ENCODE measurements at regions not wholly inside any gene's neighbourhood (a gene's known extent, or its start where the extent isn't known, plus 50 kb on each side); places are given as distances from the start of the nearest gene placed in this dataset.
A peak's percentile ranks its signal among the peaks of the same experiment; 100 is the strongest.
"Not testable (repeated sequence)": the region's sequence is repeated elsewhere in the genome, so short reads cannot be mapped to it uniquely, and the experiment has no call there.

- not testable (repeated sequence) for DNase-seq (ENCODE audit: low read depth, low spot score)
Measured at GRCh38 chr6:26799903-26800633, 140.5 kb upstream of the ZNF322 start.

- not testable (repeated sequence) for DNase-seq (ENCODE audit: low read depth, low spot score)
Measured at GRCh38 chr6:26803762-26804161, 144.2 kb upstream of the ZNF322 start.

GRCh38 chr6:26811486-26812116 lies 152.1 kb upstream of the ZNF322 start:
- not testable (repeated sequence) for DNase-seq (ENCODE audit: low read depth, low spot score)

GRCh38 chr6:26818640-26819225 lies 159.2 kb upstream of the ZNF322 start:
- DNase-seq (ENCODE audit: low read depth, low spot score), result not testable (repeated sequence)

- not testable (repeated sequence) for DNase-seq (ENCODE audit: low read depth, low spot score)
Measured at GRCh38 chr6:26827965-26828364, 168.4 kb upstream of the ZNF322 start.

- not testable (repeated sequence) for DNase-seq (ENCODE audit: low read depth, low spot score)
Measured at GRCh38 chr6:26829480-26829879, 169.9 kb upstream of the ZNF322 start.

GRCh38 chr6:26830992-26831391 lies 171.4 kb upstream of the ZNF322 start:
- DNase-seq (ENCODE audit: low read depth, low spot score), result not testable (repeated sequence)

GRCh38 chr6:26835707-26836106 lies 176.2 kb upstream of the ZNF322 start:
- DNase-seq (ENCODE audit: low read depth, low spot score), result not testable (repeated sequence)

- DNase-seq (ENCODE audit: low read depth, low spot score), result not testable (repeated sequence)
Measured at GRCh38 chr6:26836657-26837056, 177.1 kb upstream of the ZNF322 start.

- not testable (repeated sequence) for DNase-seq (ENCODE audit: low read depth, low spot score)
Measured at GRCh38 chr6:26844823-26845222, 185.3 kb upstream of the ZNF322 start.

- not testable (repeated sequence) for DNase-seq (ENCODE audit: low read depth, low spot score)
Measured at GRCh38 chr6:26857289-26857688, 197.7 kb upstream of the ZNF322 start.

GRCh38 chr6:26859067-26859770 lies 199.7 kb upstream of the ZNF322 start:
- DNase-seq (ENCODE audit: low read depth, low spot score), result not testable (repeated sequence)

GRCh38 chr6:26859771-26860163 lies 200.2 kb upstream of the ZNF322 start:
- DNase-seq (ENCODE audit: low read depth, low spot score), result not testable (repeated sequence)

GRCh38 chr6:26861913-26862312 lies 202.4 kb upstream of the ZNF322 start:
- DNase-seq (ENCODE audit: low read depth, low spot score), result not testable (repeated sequence)

GRCh38 chr6:26863641-26864040 lies 204.1 kb upstream of the ZNF322 start:
- not testable (repeated sequence) for DNase-seq (ENCODE audit: low read depth, low spot score)

GRCh38 chr6:26898785-26899184 lies 239.2 kb upstream of the ZNF322 start:
- DNase-seq (ENCODE audit: low read depth, low spot score), result not testable (repeated sequence)

GRCh38 chr6:26924206-26924605 lies 264.7 kb upstream of the ZNF322 start:
- DNase-seq (ENCODE audit: low read depth, low spot score), result not testable (repeated sequence)

GRCh38 chr6:26928190-26928589 lies 268.6 kb upstream of the ZNF322 start:
- not testable (repeated sequence) for DNase-seq (ENCODE audit: low read depth, low spot score)

GRCh38 chr6:26937258-26937657 lies 277.7 kb upstream of the ZNF322 start:
- DNase-seq (ENCODE audit: low read depth, low spot score), result not testable (repeated sequence)

- DNase-seq (ENCODE audit: low read depth, low spot score), result not testable (repeated sequence)
Measured at GRCh38 chr6:26951211-26951610, 291.7 kb upstream of the ZNF322 start.

- peak; percentile 21 for DNase-seq (ENCODE audit: low read depth, low spot score)
Measured at GRCh38 chr6:26956078-26956600, 291.4 kb upstream of the PRSS16 start.
